H9 (cell line): ENCODE measurements at regions not wholly inside any gene's neighbourhood (a gene's known extent, or its start where the extent isn't known, plus 50 kb on each side); places are given as distances from the start of the nearest gene placed in this dataset.

Experiments used
- DNase-seq: peaks from one replicate; pipeline ENCODE4 v3.0.0-alpha.2; 2017
- H2AFZ ChIP-seq: one replicate; pipeline ENCODE4 v1.6.1; 2013; ENCODE audit warnings: mild to moderate bottlenecking, low read length, control low read depth, moderate library complexity
- H2AK5ac ChIP-seq: 2 replicates; pipeline ENCODE4 v1.6.1; 2013; ENCODE audit warnings: low read length, control low read depth, mixed read lengths; ENCODE audit not compliant: insufficient read length
- H2BK120ac ChIP-seq: one replicate; pipeline ENCODE4 v1.6.1; 2013; ENCODE audit warnings: low read depth, mild to moderate bottlenecking, low read length, control low read depth, inconsistent platforms; ENCODE audit not compliant: poor library complexity, severe bottlenecking
- H2BK12ac ChIP-seq: 2 replicates; pipeline ENCODE4 v1.6.1; 2013; ENCODE audit warnings: low read length, control low read depth, mixed read lengths, low read depth; ENCODE audit not compliant: insufficient read length
- H2BK15ac ChIP-seq: 2 replicates; pipeline ENCODE4 v1.6.1; 2013; ENCODE audit warnings: low read depth, low read length, control low read depth
- H2BK20ac ChIP-seq: one replicate; pipeline ENCODE4 v1.6.1; 2013; ENCODE audit warnings: low read depth, mild to moderate bottlenecking, low read length, control low read depth, inconsistent platforms; ENCODE audit not compliant: poor library complexity, severe bottlenecking
- H2BK5ac ChIP-seq: 2 replicates; pipeline ENCODE4 v1.6.1; 2013; ENCODE audit warnings: low read length, control low read depth, mixed read lengths; ENCODE audit not compliant: insufficient read length
- H3K14ac ChIP-seq: 2 replicates; pipeline ENCODE4 v1.6.1; 2013; ENCODE audit warnings: low read length, control low read depth; ENCODE audit not compliant: insufficient read depth
- H3K18ac ChIP-seq: 2 replicates; pipeline ENCODE4 v1.6.1; 2013; ENCODE audit warnings: low read depth, mild to moderate bottlenecking, mixed read lengths, low read length, control low read depth; ENCODE audit not compliant: insufficient read length
- H3K23ac ChIP-seq: 2 replicates; pipeline ENCODE4 v1.6.1; 2013; ENCODE audit warnings: low read length, control low read depth, mixed read lengths, low read depth; ENCODE audit not compliant: insufficient read length
- H3K23me2 ChIP-seq: 2 replicates; pipeline ENCODE4 v1.6.1; 2013; ENCODE audit warnings: low read depth, mild to moderate bottlenecking, mixed read lengths, low read length, control low read depth; ENCODE audit not compliant: insufficient read length, poor library complexity, severe bottlenecking
- H3K27ac ChIP-seq: 2 replicates; pipeline ENCODE4 v1.5.1; 2013; ENCODE audit warnings: low read length, control low read depth, mixed read lengths, low read depth; ENCODE audit not compliant: insufficient read length
- H3K27me3 ChIP-seq: 2 replicates; pipeline ENCODE4 v1.6.1; 2013; ENCODE audit warnings: low read length, control low read depth, inconsistent platforms; ENCODE audit not compliant: insufficient read depth
- H3K4ac ChIP-seq: 2 replicates; pipeline ENCODE4 v1.6.1; 2013; ENCODE audit warnings: low read depth, mild to moderate bottlenecking, control low read depth, inconsistent platforms, low read length, moderate library complexity
- H3K4me1 ChIP-seq: 2 replicates; pipeline ENCODE4 v1.6.1; 2013; ENCODE audit warnings: low read length, control low read depth, inconsistent platforms; ENCODE audit not compliant: insufficient read depth
- H3K4me2 ChIP-seq: 2 replicates; pipeline ENCODE4 v1.6.1; 2013; ENCODE audit warnings: low read length, control low read depth, mixed read lengths; ENCODE audit not compliant: insufficient read length, insufficient read depth
- H3K56ac ChIP-seq: 2 replicates; pipeline ENCODE4 v1.6.1; 2013; ENCODE audit warnings: low read depth, mild to moderate bottlenecking, mixed read lengths, low read length, control low read depth; ENCODE audit not compliant: insufficient read length
- H3K79me1 ChIP-seq: 2 replicates; pipeline ENCODE4 v1.6.1; 2013; ENCODE audit warnings: low read depth, mild to moderate bottlenecking, moderate library complexity, low read length, control low read depth, inconsistent platforms; ENCODE audit not compliant: insufficient read depth, poor library complexity, severe bottlenecking
- H3K79me2 ChIP-seq: 2 replicates; pipeline ENCODE4 v1.6.1; 2013; ENCODE audit warnings: low read length, control low read depth, inconsistent platforms; ENCODE audit not compliant: insufficient read depth
- H3K9ac ChIP-seq: 2 replicates; pipeline ENCODE4 v1.6.1; 2013; ENCODE audit warnings: low read length, control low read depth, mixed read lengths; ENCODE audit not compliant: insufficient read length; ENCODE audit errors: extremely low read depth
- H3K9me3 ChIP-seq: one replicate; pipeline ENCODE4 v1.6.1; 2013; ENCODE audit warnings: low read depth, low read length, inconsistent platforms; ENCODE audit not compliant: control insufficient read depth
- H3T11ph ChIP-seq: one replicate; pipeline ENCODE4 v1.6.1; 2013; ENCODE audit warnings: mild to moderate bottlenecking, low read length, control low read depth, inconsistent platforms
- H4K20me1 ChIP-seq: one replicate; pipeline ENCODE4 v1.6.1; 2013; ENCODE audit not compliant: control insufficient read depth, insufficient read length, insufficient read depth
- H4K5ac ChIP-seq: 2 replicates; pipeline ENCODE4 v1.6.1; 2013; ENCODE audit warnings: low read depth, mild to moderate bottlenecking, mixed read lengths, low read length, control low read depth; ENCODE audit not compliant: insufficient read length
- H4K8ac ChIP-seq: replicated peaks from 2 replicates; pipeline ENCODE4 v1.6.1; 2013; ENCODE audit warnings: low read length, control low read depth, mixed read lengths, low read depth; ENCODE audit not compliant: insufficient read length
- H4K91ac ChIP-seq: 2 replicates; pipeline ENCODE4 v1.6.1; 2013; ENCODE audit warnings: low read depth, mild to moderate bottlenecking, moderate library complexity, mixed read lengths, low read length, control low read depth; ENCODE audit not compliant: insufficient read length
- H3K27ac Mint-ChIP-seq, 3 experiments: 2 replicates in 2 of 3; 3 replicates in 1 of 3; pipeline ENCODE4 v1.8.0; 2020 to 2021; ENCODE audit warnings: mixed read lengths in 3 of 3, mild to moderate bottlenecking in 1 of 3, moderate library complexity in 1 of 3
- H3K27me3 Mint-ChIP-seq: 2 replicates; pipeline ENCODE4 v1.8.0; 2021; ENCODE audit warnings: low read depth, mild to moderate bottlenecking, moderate library complexity, mixed read lengths
- H3K36me3 Mint-ChIP-seq, 3 experiments: 2 replicates in 2 of 3; 3 replicates in 1 of 3; pipeline ENCODE4 v1.8.0; 2020 to 2021; ENCODE audit warnings: low read depth in 3 of 3, mixed read lengths in 3 of 3; ENCODE audit not compliant: insufficient read depth in 1 of 3
- H3K4me1 Mint-ChIP-seq, 2 experiments: 2 replicates each; pipeline ENCODE4 v1.8.0; 2020; ENCODE audit warnings: mixed read lengths in 2 of 2
- H3K4me3 Mint-ChIP-seq, 2 experiments: 2 replicates in 1 of 2; 3 replicates in 1 of 2; pipeline ENCODE4 v1.8.0; 2020 to 2021; ENCODE audit warnings: mild to moderate bottlenecking in 2 of 2, mixed read lengths in 2 of 2, moderate library complexity in 1 of 2
- H3K9me3 Mint-ChIP-seq, 2 experiments: 2 replicates in 1 of 2; 3 replicates in 1 of 2; pipeline ENCODE4 v1.8.0; 2020; ENCODE audit warnings: mild to moderate bottlenecking in 2 of 2, mixed read lengths in 2 of 2, moderate library complexity in 1 of 2
- CTCF ChIP-seq: fragments of 200-600 bp; sonication (generic); conservative IDR thresholded peaks from 3 replicates; pipeline ENCODE4 v1.8.0; 2021; ENCODE audit warnings: antibody characterized with exemption, mild to moderate bottlenecking
- WGBS: extraction: QIAGEN DNeasy Blood & Tissue Kit; methylation state at CpG from one replicate; pipeline ENCODE4 v1.1.7; 2013; ENCODE audit warnings: missing lambda C conversion rate, low lambda C conversion rate, mixed read lengths; ENCODE audit not compliant: insufficient read length; ENCODE audit errors: extremely low coverage; 5-methylcytosine and 5-hydroxymethylcytosine counted together

GRCh38 chr10:78783753-78784152, 285.0 kb upstream of the ZMIZ1 start:
- Histone ChIP-seq H4K8ac (no peak overlapping the region), H3K27ac (no peak overlapping the region), H3K23me2 (no peaks in the 10 kb centered on the region), H2BK120ac (no peak overlapping the region), H3K9ac (no peak overlapping the region), H2BK20ac (no peak overlapping the region), H3K14ac (no peak overlapping the region), H3T11ph (no peak overlapping the region), H3K79me1 (no peaks in the 10 kb centered on the region), H2BK5ac (no peak overlapping the region), H3K4me2 (no peak overlapping the region), H4K5ac (no peak overlapping the region), H3K9me3 (no peaks in the 10 kb centered on the region), H2BK12ac (no peak overlapping the region), H3K4me1 (no peaks in the 10 kb centered on the region), H2BK15ac (no peak overlapping the region), H4K91ac (no peak overlapping the region), H3K4ac (no peak overlapping the region), H3K18ac (no peak overlapping the region), H4K20me1 (no peaks in the 10 kb centered on the region), H2AFZ (no peak overlapping the region), H3K27me3 (no peaks in the 10 kb centered on the region), H3K23ac (no peak overlapping the region), H3K56ac (no peak overlapping the region), H2AK5ac (no peak overlapping the region), H3K79me2 (no peaks in the 10 kb centered on the region)
- H3K9me3 Mint-ChIP-seq, result peaks cover 7 to 17% of the 10 kb centered on the region in 2 experiments; a peak in 4 of 5 replicates
- no peak overlapping the region for H3K27ac Mint-ChIP-seq
- TF ChIP-seq CTCF, result no peak
- no peaks in the 10 kb centered on the region; a peak in 1 of 7 replicates for H3K36me3 Mint-ChIP-seq
- H3K27me3 Mint-ChIP-seq, result peaks cover 14% of the 10 kb centered on the region
- H3K4me3 Mint-ChIP-seq, result no peak overlapping the region; a peak in 1 of 5 replicates
- no CpG with 5 or more reads among the region's 3 CpGs for WGBS
- H3K4me1 Mint-ChIP-seq, result no peaks in the 10 kb centered on the region; a peak in 1 of 4 replicates
- DNase-seq, result no peak
